Activated T-cell treated with anti-CD3 and anti-CD28 coated beads for 4 hours (primary cell): ENCODE measurements at regions not wholly inside any gene's neighbourhood (a gene's known extent, or its start where the extent isn't known, plus 50 kb on each side); places are given as distances from the start of the nearest gene placed in this dataset.
"Not testable (repeated sequence)": the region's sequence is repeated elsewhere in the genome, so short reads cannot be mapped to it uniquely, and the experiment has no call there.

Experiments used
- DNase-seq: peaks from one replicate; pipeline ENCODE4 v3.0.0-alpha.2; 2020

GRCh38 chr9:33740958-33741357, 54.4 kb upstream of the PRSS3 start:
- not testable (repeated sequence) for DNase-seq

- DNase-seq: no peak
Measured at GRCh38 chr9:33742051-33742450, 53.3 kb upstream of the PRSS3 start.

- no peak for DNase-seq
Measured at GRCh38 chr9:33742519-33742918, 52.8 kb upstream of the PRSS3 start.
